ENCODE measurements at regions not wholly inside any gene's neighbourhood (a gene's known extent, or its start where the extent isn't known, plus 50 kb on each side); places are given as distances from the start of the nearest gene placed in this dataset.

GRCh38 chr17:83194186-83194561 lies 114.8 kb downstream of the METRNL start (continued):
- TF ChIP-seq FOSL1 (IDR thresholded peaks at IDR 0.05; ENCODE audit: low read depth), result no peak
- no peak for TF ChIP-seq RAD21 (IDR thresholded peaks at IDR 0.05; ENCODE audit: low read depth)
- TF ChIP-seq ATF3 (IDR thresholded peaks at IDR 0.05), result no peak
- no peak for TF ChIP-seq POLR2AphosphoS5 (IDR thresholded peaks at IDR 0.05; ENCODE audit: low read depth, low read length)
- TF ChIP-seq ELF1 (IDR thresholded peaks at IDR 0.05; ENCODE audit: borderline replicate concordance, low read depth), result no peak
- no peak for TF ChIP-seq EZH2 (IDR thresholded peaks at IDR 0.05)

GRCh38 chr17:83194761-83195329 lies 115.4 kb downstream of the METRNL start:
- intact Hi-C loops (cut with micrococcal nuclease), result no loop called here
- BruUV-seq (replicated peaks), result no TSS peak
- peaks cover 0 to 5% of the 10 kb centered on the region in 2 experiments; a peak in 1 of 4 replicates for H3K9me3 ChIP-seq (ENCODE audit: control insufficient read depth in 1 of 2, insufficient read depth in 1 of 2, low read depth in 1 of 2, low read length in 2 of 2)
- no peak overlapping the region for H2AFZ ChIP-seq (ENCODE audit: low read depth, low read length, poor library complexity, severe bottlenecking)
- H4K20me1 ChIP-seq (ENCODE audit: insufficient read depth), result no peaks in the 10 kb centered on the region
- H3K4me1 ChIP-seq (ENCODE audit: control insufficient read depth in 1 of 2, insufficient read depth in 2 of 2, low read length in 2 of 2), result peaks cover 0 to 10% of the 10 kb centered on the region in 2 experiments; a peak in 1 of 4 replicates
- H3K4me3 ChIP-seq (replicated peaks in 1 of 2; ENCODE audit: low read depth in 1 of 2, low read length in 2 of 2), result no peak overlapping the region
- no peaks in the 10 kb centered on the region for H3K79me2 ChIP-seq (ENCODE audit: insufficient read depth, low read length)
- ATAC-seq, result no peak
- H3K9me2 ChIP-seq (ENCODE audit: insufficient read depth), result no peaks in the 10 kb centered on the region
- no peaks in the 10 kb centered on the region for H3K27me3 ChIP-seq (ENCODE audit: insufficient read depth, low read length)
- no peak for DNase-seq (ENCODE audit: low read depth, low spot score)
- no peak overlapping the region for H3K9ac ChIP-seq (ENCODE audit: low read length)
- ChIA-PET CTCF (no interaction called here), POLR2A (no interaction called here), RAD21 (ENCODE audit: low non-redundant PET in 1 of 2, low total read pairs in 2 of 2, uncharacterized antibody in 2 of 2, unreplicated experiment in 2 of 2) (no interaction called here)
- H3K27ac ChIP-seq (ENCODE audit: low read depth, low read length), result no peak overlapping the region
- H3K4me2 ChIP-seq (ENCODE audit: low read length), result no peak overlapping the region
- H3K36me3 ChIP-seq (ENCODE audit: control insufficient read depth in 1 of 2, insufficient read depth in 2 of 2, low read length in 2 of 2), result no peaks in the 10 kb centered on the region
- no peak for TF ChIP-seq CEBPB (IDR thresholded peaks at IDR 0.05; ENCODE audit: low read depth)
- TF ChIP-seq ZFX (IDR thresholded peaks at IDR 0.05), result no peak
- TF ChIP-seq SIN3A (IDR thresholded peaks at IDR 0.05; ENCODE audit: low read depth), result no peak
- TF ChIP-seq SRF (IDR thresholded peaks at IDR 0.05; ENCODE audit: low read depth), result no peak
- no peak for TF ChIP-seq ELF1 (IDR thresholded peaks at IDR 0.05; ENCODE audit: borderline replicate concordance, low read depth)
- TF ChIP-seq POLR2AphosphoS5 (IDR thresholded peaks at IDR 0.05; ENCODE audit: low read depth, low read length), result no peak
- no peak for TF ChIP-seq REST (IDR thresholded peaks at IDR 0.05; ENCODE audit: low read depth)
- no peak for TF ChIP-seq JUND (IDR thresholded peaks at IDR 0.05)
- no peak for TF ChIP-seq FOSL1 (IDR thresholded peaks at IDR 0.05; ENCODE audit: low read depth)
- no peak for TF ChIP-seq TCF7L2 (IDR thresholded peaks at IDR 0.05; ENCODE audit: borderline replicate concordance, extremely low read depth, insufficient read depth, insufficient read length)
- no peak for TF ChIP-seq SP1 (IDR thresholded peaks at IDR 0.05; ENCODE audit: low read depth)
- TF ChIP-seq ZBTB33 (IDR thresholded peaks at IDR 0.05; ENCODE audit: extremely low read depth, insufficient replicate concordance, low read length), result no peak
- no peak for TF ChIP-seq CBX3 (IDR thresholded peaks at IDR 0.05; ENCODE audit: low read depth)
- TF ChIP-seq ZNF274 (IDR thresholded peaks at IDR 0.05; ENCODE audit: low read depth, low read length), result no peak
- no peak for TF ChIP-seq MAX (IDR thresholded peaks at IDR 0.05)
- no peak for TF ChIP-seq CTCF (IDR thresholded peaks at IDR 0.05 in 2 of 3, conservative IDR thresholded peaks at IDR 0.05 in 1 of 3; ENCODE audit: borderline replicate concordance in 1 of 3, insufficient read depth in 1 of 3, low read depth in 2 of 3, low read length in 2 of 3)
